ENCODE measurements at regions not wholly inside any gene's neighbourhood (a gene's known extent, or its start where the extent isn't known, plus 50 kb on each side); places are given as distances from the start of the nearest gene placed in this dataset.

DNA sequence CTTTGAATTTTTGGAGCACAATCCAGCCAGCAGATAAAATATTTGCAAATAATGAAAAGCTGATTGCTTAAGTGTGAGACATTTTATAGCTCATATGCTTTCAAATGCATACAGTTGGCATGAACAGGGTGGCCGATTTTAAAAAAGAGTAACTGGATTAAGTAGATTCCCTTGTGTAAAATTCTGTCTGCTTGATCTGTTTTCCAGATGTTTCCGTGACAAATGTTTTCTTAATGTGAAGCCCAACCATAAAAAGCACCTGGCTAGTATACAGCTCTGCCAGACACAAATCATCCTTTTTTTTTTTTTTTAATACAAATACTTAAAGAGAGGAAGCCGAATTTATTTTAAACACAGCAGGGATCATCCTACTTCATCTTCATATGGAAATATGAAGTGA lies 440.7 kb downstream of the CCER1 start:
- no peak for TF ChIP-seq EP300 (conservative IDR thresholded peaks at IDR 0.05; ENCODE audit: poor library complexity, severe bottlenecking)
- no peak for TF ChIP-seq MXI1 (conservative IDR thresholded peaks at IDR 0.05; ENCODE audit: poor library complexity, severe bottlenecking)
- TF ChIP-seq, protein P1, sequence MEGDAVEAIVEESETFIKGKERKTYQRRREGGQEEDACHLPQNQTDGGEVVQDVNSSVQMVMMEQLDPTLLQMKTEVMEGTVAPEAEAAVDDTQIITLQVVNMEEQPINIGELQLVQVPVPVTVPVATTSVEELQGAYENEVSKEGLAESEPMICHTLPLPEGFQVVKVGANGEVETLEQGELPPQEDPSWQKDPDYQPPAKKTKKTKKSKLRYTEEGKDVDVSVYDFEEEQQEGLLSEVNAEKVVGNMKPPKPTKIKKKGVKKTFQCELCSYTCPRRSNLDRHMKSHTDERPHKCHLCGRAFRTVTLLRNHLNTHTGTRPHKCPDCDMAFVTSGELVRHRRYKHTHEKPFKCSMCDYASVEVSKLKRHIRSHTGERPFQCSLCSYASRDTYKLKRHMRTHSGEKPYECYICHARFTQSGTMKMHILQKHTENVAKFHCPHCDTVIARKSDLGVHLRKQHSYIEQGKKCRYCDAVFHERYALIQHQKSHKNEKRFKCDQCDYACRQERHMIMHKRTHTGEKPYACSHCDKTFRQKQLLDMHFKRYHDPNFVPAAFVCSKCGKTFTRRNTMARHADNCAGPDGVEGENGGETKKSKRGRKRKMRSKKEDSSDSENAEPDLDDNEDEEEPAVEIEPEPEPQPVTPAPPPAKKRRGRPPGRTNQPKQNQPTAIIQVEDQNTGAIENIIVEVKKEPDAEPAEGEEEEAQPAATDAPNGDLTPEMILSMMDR (IDR thresholded peaks at IDR 0.05; ENCODE audit: poor library complexity, severe bottlenecking), result no peak
- no peak for TF ChIP-seq SMC3 (conservative IDR thresholded peaks at IDR 0.05; ENCODE audit: poor library complexity)
- no peak for TF ChIP-seq RAD21 (conservative IDR thresholded peaks at IDR 0.05)
- TF ChIP-seq EZH2 (IDR thresholded peaks at IDR 0.05; ENCODE audit: borderline replicate concordance, insufficient read depth, low read length, poor library complexity, severe bottlenecking), result no peak
- no peak for TF ChIP-seq POLR2AphosphoS5 (IDR thresholded peaks at IDR 0.05)
- TF ChIP-seq, protein P2, sequence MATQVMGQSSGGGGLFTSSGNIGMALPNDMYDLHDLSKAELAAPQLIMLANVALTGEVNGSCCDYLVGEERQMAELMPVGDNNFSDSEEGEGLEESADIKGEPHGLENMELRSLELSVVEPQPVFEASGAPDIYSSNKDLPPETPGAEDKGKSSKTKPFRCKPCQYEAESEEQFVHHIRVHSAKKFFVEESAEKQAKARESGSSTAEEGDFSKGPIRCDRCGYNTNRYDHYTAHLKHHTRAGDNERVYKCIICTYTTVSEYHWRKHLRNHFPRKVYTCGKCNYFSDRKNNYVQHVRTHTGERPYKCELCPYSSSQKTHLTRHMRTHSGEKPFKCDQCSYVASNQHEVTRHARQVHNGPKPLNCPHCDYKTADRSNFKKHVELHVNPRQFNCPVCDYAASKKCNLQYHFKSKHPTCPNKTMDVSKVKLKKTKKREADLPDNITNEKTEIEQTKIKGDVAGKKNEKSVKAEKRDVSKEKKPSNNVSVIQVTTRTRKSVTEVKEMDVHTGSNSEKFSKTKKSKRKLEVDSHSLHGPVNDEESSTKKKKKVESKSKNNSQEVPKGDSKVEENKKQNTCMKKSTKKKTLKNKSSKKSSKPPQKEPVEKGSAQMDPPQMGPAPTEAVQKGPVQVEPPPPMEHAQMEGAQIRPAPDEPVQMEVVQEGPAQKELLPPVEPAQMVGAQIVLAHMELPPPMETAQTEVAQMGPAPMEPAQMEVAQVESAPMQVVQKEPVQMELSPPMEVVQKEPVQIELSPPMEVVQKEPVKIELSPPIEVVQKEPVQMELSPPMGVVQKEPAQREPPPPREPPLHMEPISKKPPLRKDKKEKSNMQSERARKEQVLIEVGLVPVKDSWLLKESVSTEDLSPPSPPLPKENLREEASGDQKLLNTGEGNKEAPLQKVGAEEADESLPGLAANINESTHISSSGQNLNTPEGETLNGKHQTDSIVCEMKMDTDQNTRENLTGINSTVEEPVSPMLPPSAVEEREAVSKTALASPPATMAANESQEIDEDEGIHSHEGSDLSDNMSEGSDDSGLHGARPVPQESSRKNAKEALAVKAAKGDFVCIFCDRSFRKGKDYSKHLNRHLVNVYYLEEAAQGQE (IDR thresholded peaks at IDR 0.05; ENCODE audit: borderline replicate concordance), result no peak

Measured in neural cell (in vitro differentiated cells).